ENCODE measurements at regions not wholly inside any gene's neighbourhood (a gene's known extent, or its start where the extent isn't known, plus 50 kb on each side); places are given as distances from the start of the nearest gene placed in this dataset.
"Not testable (repeated sequence)": the region's sequence is repeated elsewhere in the genome, so short reads cannot be mapped to it uniquely, and the experiment has no call there.

DNA sequence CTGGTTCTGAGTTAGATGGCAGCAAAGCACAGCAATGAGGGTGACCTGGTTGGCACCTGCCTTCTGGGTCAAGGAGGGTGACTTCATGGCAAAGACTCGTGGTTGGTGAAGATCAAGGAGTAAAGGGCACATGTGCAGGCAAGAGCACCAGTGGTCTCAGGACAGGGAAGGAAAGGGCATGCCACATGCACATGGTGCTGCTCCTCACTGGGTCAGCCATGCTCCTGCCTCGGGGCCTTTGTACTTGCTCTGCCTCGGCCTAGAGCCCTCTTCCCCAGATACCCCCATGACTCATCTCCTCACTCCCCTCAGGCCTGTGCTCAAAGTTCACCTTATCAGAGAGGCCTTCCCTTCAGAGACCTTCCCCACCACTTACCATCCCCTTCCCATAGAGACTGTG is 106.7 kb upstream of the KDM7A start:
- no peak for DNase-seq (ENCODE audit: low read depth)

- DNase-seq (ENCODE audit: low read depth): no peak
Observed at GRCh38 chr7:140281960-140282359, 105.2 kb upstream of the KDM7A start.

GRCh38 chr7:140281255-140281654 is 104.5 kb upstream of the KDM7A start:
- no peak for DNase-seq (ENCODE audit: low read depth)

- no peak for DNase-seq (ENCODE audit: low read depth)
Observed at GRCh38 chr7:140276001-140276400, 99.2 kb upstream of the KDM7A start.

DNA sequence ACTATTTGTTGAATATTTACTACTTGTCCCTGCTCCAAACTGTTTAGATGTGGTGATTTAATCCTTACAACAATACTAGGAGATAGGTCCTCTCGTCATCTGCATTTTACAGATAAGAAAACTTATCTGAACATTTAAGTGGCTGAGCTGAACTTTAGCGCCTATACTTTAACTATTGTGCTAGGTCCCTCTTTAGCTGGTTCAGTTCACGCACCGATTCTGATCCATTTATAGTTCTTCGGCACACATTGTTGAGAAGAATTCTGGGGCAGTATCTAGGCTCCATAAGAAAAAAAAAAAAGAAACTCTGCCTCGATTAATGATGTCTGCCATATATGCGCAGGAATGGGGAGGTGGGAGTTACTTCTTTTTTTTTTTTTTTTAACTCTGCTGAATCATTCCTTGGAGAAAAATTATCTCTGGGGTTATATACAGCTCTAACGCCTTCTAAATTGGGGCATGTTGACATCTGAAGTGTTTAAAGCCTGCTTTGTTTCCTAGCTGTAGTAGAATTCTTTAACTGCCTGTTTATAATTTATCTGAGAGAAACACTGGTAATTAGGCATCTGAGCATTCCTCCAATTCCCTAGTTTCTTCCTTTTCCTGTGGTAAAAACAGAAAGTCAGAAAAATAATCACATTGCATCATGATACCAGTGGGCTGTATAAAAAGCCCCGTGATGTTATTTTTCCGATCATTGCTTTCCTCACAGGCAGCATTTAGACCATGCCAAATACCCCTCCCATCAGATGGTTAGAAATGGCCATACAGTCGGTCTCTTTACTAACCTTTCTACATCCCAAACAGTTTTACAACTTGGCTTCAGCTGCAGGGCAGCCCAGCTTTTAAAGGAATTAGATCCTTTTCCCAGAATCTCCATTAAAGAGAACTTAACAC is 98.5 kb upstream of the KDM7A start:
- no peak for DNase-seq (ENCODE audit: low read depth)

GRCh38 chr7:140273417-140273816 is 96.6 kb upstream of the KDM7A start:
- DNase-seq (ENCODE audit: low read depth): no peak

GRCh38 chr7:140271643-140271968 is 94.8 kb upstream of the KDM7A start:
- DNase-seq (ENCODE audit: low read depth): not testable (repeated sequence)

GRCh38 chr7:140269004-140269638 is 92.3 kb upstream of the KDM7A start:
- DNase-seq (ENCODE audit: low read depth): no peak

DNA sequence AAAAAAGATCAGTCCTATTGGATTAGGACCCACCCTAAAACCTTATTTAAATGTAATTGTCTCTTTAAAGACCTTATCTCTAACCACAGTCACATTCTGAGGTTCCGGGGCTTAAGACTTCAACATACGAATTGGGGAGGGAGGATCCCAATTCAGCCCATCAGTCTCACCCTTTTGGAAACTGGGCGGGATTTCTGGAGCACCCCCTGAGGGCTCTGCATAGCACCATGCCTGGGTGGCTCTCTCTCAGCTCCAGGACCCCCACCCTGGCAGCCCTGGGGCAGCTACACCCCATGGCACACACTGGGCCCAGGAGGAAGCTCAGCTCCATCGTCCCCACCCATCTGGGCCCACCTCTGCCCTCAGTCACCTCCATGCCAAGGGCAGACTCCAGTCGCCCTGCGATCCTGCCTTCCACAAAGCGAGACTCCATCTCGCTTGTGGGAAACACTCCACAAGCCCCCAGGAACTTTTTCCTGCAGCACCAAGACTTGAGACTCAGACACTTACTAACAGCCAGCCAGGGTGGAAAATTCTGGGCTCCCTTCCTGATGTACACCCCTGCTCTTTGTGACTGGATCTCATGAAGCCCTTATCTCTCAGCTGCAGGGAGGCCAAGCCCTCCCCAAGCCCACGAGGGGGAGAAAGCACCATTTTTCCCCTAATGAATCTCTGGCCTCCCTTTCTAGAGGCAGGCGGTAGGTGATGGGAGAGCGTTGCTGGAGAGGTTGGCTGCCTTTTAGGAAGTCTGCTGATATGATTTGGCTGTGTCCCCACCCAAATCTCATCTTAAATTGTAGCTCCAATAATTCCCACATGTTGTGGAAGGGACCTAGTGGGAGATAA is 90.8 kb upstream of the KDM7A start:
- no peak for DNase-seq (ENCODE audit: low read depth)

- no peak for DNase-seq (ENCODE audit: low read depth)
Observed at GRCh38 chr7:140263277-140263676, 86.5 kb upstream of the KDM7A start.

GRCh38 chr7:140262242-140262903 is 85.6 kb upstream of the KDM7A start:
- no peak for DNase-seq (ENCODE audit: low read depth)

- no peak for DNase-seq (ENCODE audit: low read depth)
Observed at GRCh38 chr7:140261522-140261921, 84.7 kb upstream of the KDM7A start.

DNA sequence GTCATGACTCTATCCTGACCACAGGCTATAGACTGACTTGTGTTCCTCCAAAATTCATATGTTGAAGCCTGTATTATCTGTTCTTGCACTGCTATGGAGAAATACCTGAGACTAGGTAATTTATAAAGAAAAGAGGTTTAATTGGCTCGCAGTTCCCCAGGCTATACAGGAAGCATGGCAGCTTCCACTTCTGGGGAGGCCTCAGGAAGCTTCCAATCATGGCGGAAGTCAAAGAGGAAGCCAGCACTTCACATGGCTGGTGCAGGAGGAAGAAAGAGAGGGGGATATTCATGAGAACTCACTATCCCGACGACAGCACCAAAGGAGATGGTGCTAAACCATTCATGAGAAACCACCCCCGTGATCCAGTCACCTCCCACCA is 84.3 kb upstream of the KDM7A start:
- DNase-seq (ENCODE audit: low read depth): no peak

GRCh38 chr7:140260352-140261104 is 83.7 kb upstream of the KDM7A start:
- DNase-seq (ENCODE audit: low read depth): no peak

DNA sequence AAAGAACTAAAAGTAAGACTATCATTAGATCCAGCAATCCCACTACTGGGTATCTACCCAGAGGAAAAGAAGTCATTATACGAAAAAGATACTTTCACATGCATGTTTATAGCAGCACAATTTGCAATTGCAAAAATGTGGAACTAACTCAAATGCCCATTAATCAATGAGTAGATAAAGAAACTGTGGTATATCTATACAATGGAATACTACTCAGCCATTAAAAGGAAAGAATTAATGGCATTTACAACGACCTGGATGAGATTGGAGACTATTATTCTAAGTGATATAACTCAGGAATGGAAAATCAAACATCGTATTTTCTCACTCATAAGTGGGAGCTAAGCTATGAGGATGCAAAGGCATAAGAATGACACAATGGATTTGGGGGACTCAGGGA is 80.5 kb upstream of the KDM7A start:
- not testable (repeated sequence) for DNase-seq (ENCODE audit: low read depth)

GRCh38 chr7:140254976-140255375 is 78.2 kb upstream of the KDM7A start:
- DNase-seq (ENCODE audit: low read depth): not testable (repeated sequence)

DNA sequence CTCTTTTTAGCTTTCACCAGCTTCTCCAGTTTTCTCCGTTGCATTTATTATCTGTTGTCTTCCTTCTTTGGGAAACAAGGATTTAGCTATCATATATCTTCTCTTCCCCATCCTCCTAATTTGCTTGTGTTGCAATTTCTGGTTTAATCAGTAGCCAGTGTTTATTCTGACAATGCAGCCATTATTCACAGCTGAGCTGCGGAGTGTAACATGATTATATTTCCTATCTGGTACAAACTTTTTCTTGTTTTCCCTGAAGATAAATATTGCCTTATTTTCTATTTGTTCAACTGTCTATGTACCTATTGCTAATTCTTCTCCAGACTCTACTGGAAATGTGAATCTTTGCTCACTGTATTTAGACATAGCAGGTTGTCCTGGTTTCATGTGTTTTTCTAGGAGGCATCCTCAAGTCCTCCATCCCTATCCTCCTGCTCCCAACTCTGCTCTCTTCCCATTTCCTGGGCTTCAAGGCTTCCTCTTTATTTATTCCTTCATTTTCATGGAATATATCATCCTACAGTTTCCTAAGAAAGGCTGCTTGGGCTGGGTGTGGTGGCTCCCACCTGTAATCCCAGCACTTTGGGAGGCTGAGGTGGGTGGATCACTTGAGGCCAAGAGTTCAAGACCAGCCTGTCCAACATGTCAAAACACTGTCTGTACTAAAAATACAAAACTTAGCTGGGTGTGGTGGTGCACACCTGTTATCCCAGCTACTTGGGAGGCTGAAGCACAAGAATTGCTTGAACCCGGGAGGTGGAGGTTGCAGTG is 72.4 kb upstream of the KDM7A start:
- no peak for DNase-seq (ENCODE audit: low read depth)

DNA sequence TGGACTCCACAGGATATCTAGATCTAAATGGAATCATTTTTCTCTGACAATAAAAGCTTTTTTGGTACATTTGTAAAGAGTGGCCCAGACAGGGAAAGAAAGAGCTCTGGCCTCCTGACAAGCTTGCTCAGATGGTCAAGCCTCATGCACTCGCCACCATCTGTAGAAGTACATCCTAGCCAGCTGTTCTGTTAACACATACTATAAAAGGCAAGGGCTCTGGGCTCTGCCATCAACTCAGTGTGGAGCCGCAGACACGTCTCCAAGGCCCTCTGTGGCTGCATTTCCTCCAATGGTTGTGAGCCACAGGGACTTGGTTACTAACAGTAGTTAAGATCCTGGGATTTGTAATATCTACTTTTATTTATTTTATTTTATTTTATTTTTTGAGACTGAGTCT is 70.8 kb upstream of the KDM7A start:
- no peak for DNase-seq (ENCODE audit: low read depth)

DNA sequence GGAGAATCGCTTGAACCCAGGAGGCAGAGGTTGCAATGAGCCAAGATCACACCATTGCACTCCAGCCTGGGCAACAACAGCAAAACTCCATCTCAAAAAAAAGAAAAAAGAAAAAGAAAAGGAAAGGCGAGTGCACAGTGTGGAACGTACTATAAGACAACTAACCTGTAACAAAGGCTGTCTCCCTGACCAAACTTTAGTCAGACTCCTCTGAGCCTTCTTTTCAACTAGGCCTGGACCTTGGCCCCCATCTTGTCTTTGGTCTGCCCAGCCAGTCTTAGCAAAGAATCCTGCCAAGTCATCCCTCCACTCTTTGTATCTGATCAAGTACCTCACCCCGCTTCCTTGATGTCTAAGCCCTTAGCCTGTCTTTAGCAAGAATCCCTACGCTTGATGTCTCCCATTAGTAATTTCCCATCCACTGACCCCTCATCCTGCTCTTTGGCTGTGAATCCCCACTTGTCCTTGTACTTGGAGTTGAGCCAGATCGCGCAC is 68.9 kb upstream of the KDM7A start:
- DNase-seq (ENCODE audit: low read depth): no peak
